Upper lobe of left lung (tissue), 6 donors: ENCODE measurements at regions not wholly inside any gene's neighbourhood (a gene's known extent, or its start where the extent isn't known, plus 50 kb on each side); places are given as distances from the start of the nearest gene placed in this dataset.

Source experiments
- ATAC-seq, 2 donors: fragments of 200-7000 bp; cut with Tn5 transposase; one replicate each; pipeline ENCODE4 v1.9.1; 2022; ENCODE audit warnings: mild to moderate bottlenecking in 2 of 2, moderate library complexity in 2 of 2; ENCODE audit not compliant: low FRiP score in 2 of 2
- DNase-seq, 2 donors: peaks; one replicate each; pipeline ENCODE4 v3.0.0-alpha.2; 2019 to 2020
- H3K27ac ChIP-seq, 4 donors: fragments of 200-600 bp; sonication (generic); one replicate each; pipeline ENCODE4 v1.5.1; 2016 to 2019
- H3K27me3 ChIP-seq, 4 donors: fragments of 200-600 bp; sonication (generic); one replicate each; pipeline ENCODE4 v1.5.1; 2017 to 2019
- H3K36me3 ChIP-seq, 4 donors: fragments of 200-600 bp; sonication (generic); one replicate each; pipeline ENCODE4 v1.5.1; 2016 to 2019
- H3K4me1 ChIP-seq, 4 donors: fragments of 200-600 bp; sonication (generic); one replicate each; pipeline ENCODE4 v1.5.1; 2018 to 2019
- H3K4me3 ChIP-seq, 4 donors: fragments of 200-600 bp; sonication (generic); one replicate each; pipeline ENCODE4 v1.5.1; 2017 to 2019; ENCODE audit warnings: mild to moderate bottlenecking in 2 of 4, moderate library complexity in 1 of 4
- H3K9me3 ChIP-seq, 4 donors: fragments of 200-600 bp; sonication (generic); one replicate each; pipeline ENCODE4 v1.5.1; 2018 to 2019
- EP300 ChIP-seq, 4 donors: sonication (generic); formaldehyde crosslinking; IDR thresholded peaks; one replicate each; pipeline ENCODE4 v1.5.1; 2017; ENCODE audit warnings: antibody characterized with exemption in 4 of 4, control low read depth in 2 of 4
- POLR2A ChIP-seq, 4 donors: fragments of 450-650 bp; IDR thresholded peaks; one replicate each; pipeline ENCODE4 v1.5.1; 2016 to 2017; ENCODE audit warnings: antibody characterized with exemption in 4 of 4, mild to moderate bottlenecking in 2 of 4
- POLR2AphosphoS5 ChIP-seq, 2 donors: sonication (generic); formaldehyde crosslinking; IDR thresholded peaks; one replicate each; pipeline ENCODE4 v1.5.1; 2017; ENCODE audit warnings: antibody characterized with exemption in 2 of 2
- WGBS, 2 donors: methylation state at CpG; one replicate each; pipeline ENCODE4 v1.1.5; 2017 to 2018; 5-methylcytosine and 5-hydroxymethylcytosine counted together
- TF ChIP-seq, protein P1 (sequence below), 6 experiments: fragments of 450-650 bp in 4 of 6; fragments of 200-600 bp in 2 of 6; sonication (generic) in 2 of 6; IDR thresholded peaks; one replicate each; pipeline ENCODE4 v1.5.1; 2016 to 2019; ENCODE audit warnings: antibody characterized with exemption in 6 of 6
- donor health status: DM: no; HTN: no; CAD: no; lungs with moderate emphysema.
- donor health status: DM: no; HTN: yes; CAD: no; lungs with severe emphysema.

DNA sequence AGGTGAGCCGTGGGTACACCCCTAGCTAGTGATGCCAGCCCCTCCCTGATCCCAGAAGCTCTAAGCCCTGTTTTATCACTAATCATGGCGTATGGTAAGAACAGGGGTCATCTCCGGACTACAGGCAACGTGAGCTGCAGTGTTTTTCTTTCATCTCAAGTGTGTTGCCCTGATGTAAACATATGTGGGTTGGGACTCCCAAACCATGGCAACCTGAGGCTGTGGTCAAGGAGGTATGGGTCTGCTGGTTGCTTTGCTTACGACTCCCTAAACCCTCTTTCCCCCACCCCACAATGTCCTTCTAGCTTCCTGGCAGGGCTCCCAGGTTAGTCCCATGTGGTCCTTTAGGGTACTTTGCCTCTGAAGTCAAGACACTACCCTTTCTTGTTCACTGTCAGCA, 53.6 kb upstream of the AFF3 start:
- Histone ChIP-seq H3K27me3 (no peaks in the 10 kb centered on the region), H3K4me1 (peaks cover 61 to 70% (median 67%) of the 10 kb centered on the region in 4 donors), H3K4me3 (no peak overlapping the region), H3K9me3 (no peaks in the 10 kb centered on the region), H3K36me3 (no peaks in the 10 kb centered on the region), H3K27ac (peak overlapping the region; percentile 10 to 82 (median 75))
- DNase-seq (no peak), ATAC-seq (peak in 1 of 2 donors; percentile 24)
- TF ChIP-seq, protein P1, sequence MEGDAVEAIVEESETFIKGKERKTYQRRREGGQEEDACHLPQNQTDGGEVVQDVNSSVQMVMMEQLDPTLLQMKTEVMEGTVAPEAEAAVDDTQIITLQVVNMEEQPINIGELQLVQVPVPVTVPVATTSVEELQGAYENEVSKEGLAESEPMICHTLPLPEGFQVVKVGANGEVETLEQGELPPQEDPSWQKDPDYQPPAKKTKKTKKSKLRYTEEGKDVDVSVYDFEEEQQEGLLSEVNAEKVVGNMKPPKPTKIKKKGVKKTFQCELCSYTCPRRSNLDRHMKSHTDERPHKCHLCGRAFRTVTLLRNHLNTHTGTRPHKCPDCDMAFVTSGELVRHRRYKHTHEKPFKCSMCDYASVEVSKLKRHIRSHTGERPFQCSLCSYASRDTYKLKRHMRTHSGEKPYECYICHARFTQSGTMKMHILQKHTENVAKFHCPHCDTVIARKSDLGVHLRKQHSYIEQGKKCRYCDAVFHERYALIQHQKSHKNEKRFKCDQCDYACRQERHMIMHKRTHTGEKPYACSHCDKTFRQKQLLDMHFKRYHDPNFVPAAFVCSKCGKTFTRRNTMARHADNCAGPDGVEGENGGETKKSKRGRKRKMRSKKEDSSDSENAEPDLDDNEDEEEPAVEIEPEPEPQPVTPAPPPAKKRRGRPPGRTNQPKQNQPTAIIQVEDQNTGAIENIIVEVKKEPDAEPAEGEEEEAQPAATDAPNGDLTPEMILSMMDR (IDR thresholded peaks at IDR 0.05), result no peak
- TF ChIP-seq EP300 (IDR thresholded peaks at IDR 0.05) (no peak), POLR2A (IDR thresholded peaks at IDR 0.05) (no peak), POLR2AphosphoS5 (IDR thresholded peaks at IDR 0.05) (no peak)
- 62 to 67% methylated on average over 4 to 5 of the region's 5 CpGs for WGBS, 2 donors

- H3K27me3 ChIP-seq, result no peaks in the 10 kb centered on the region
- peaks cover 61 to 72% (median 67%) of the 10 kb centered on the region in 4 donors for H3K4me1 ChIP-seq
- 61 to 79% methylated on average over 3 of the region's 3 CpGs for WGBS, 2 donors
- TF ChIP-seq POLR2A (IDR thresholded peaks at IDR 0.05) (peak in 1 of 4 donors; percentile 39), POLR2AphosphoS5 (IDR thresholded peaks at IDR 0.05) (peak in 1 of 2 donors; percentile 63), EP300 (IDR thresholded peaks at IDR 0.05) (peak in 1 of 4 donors; percentile 88)
- TF ChIP-seq, protein P1 (IDR thresholded peaks at IDR 0.05), result no peak
- no peaks in the 10 kb centered on the region for H3K9me3 ChIP-seq
- no peak overlapping the region for H3K4me3 ChIP-seq
- peak overlapping the region; percentile 74 to 82 (median 78) for H3K27ac ChIP-seq
- H3K36me3 ChIP-seq, result no peaks in the 10 kb centered on the region
- DNase-seq, result peak in 1 of 2 donors; percentile 87
- peak; percentile 13 to 78 for ATAC-seq
Observed at GRCh38 chr2:100194951-100195350, 52.6 kb upstream of the AFF3 start.

DNA sequence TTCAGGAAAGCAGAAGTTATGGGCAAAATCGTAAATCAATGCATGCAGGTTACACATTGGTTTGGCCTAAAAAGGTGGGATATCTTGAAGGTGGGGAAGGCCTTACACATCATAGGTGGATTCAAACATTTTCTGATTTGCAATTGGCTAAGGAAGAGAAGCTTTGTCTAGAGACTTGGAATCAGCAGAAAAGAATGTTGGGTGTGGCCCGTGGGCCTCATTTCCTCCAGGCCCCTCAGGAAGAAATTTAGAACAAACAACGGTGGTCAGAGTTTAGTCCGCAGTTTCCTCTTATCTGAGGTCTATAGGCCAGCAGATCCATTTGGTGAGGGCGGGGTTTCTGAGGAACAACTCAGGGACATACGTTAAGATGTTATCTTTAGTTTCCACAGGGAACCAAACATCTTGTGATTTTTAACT, 50.9 kb upstream of the AFF3 start:
- H3K9me3 ChIP-seq, result no peaks in the 10 kb centered on the region
- whole genome bisulfite sequencing, 2 donors, result 35 to 45% methylated on average over 6 of the region's 6 CpGs
- peaks cover 54 to 72% (median 59%) of the 10 kb centered on the region in 4 donors for H3K4me1 ChIP-seq
- H3K36me3 ChIP-seq, result no peaks in the 10 kb centered on the region
- no peak for ATAC-seq
- peak overlapping the region; percentile 74 to 82 (median 78) for H3K27ac ChIP-seq
- no peak overlapping the region for H3K4me3 ChIP-seq
- H3K27me3 ChIP-seq, result no peaks in the 10 kb centered on the region
- DNase-seq, result no peak
- TF ChIP-seq, protein P1 (IDR thresholded peaks at IDR 0.05), result no peak
- no peak for TF ChIP-seq POLR2AphosphoS5 (IDR thresholded peaks at IDR 0.05)
- no peak for TF ChIP-seq POLR2A (IDR thresholded peaks at IDR 0.05)
- peak in 2 of 4 donors; percentile 45 to 77 for TF ChIP-seq EP300 (IDR thresholded peaks at IDR 0.05)

GRCh38 chr2:100192825-100193224, 50.4 kb upstream of the AFF3 start:
- Histone ChIP-seq H3K36me3 (no peaks in the 10 kb centered on the region), H3K4me3 (no peak overlapping the region), H3K9me3 (no peaks in the 10 kb centered on the region), H3K27ac (peak overlapping the region; percentile 61 to 82 (median 78)), H3K27me3 (no peaks in the 10 kb centered on the region), H3K4me1 (peaks cover 50 to 67% (median 54%) of the 10 kb centered on the region in 4 donors)
- TF ChIP-seq, protein P1 (IDR thresholded peaks at IDR 0.05), result no peak
- TF ChIP-seq EP300 (IDR thresholded peaks at IDR 0.05) (no peak), POLR2AphosphoS5 (IDR thresholded peaks at IDR 0.05) (no peak), POLR2A (IDR thresholded peaks at IDR 0.05) (no peak)
- DNase-seq (no peak), ATAC-seq (no peak)
- WGBS, 2 donors, result 57 to 63% methylated on average over 4 of the region's 4 CpGs

DNA sequence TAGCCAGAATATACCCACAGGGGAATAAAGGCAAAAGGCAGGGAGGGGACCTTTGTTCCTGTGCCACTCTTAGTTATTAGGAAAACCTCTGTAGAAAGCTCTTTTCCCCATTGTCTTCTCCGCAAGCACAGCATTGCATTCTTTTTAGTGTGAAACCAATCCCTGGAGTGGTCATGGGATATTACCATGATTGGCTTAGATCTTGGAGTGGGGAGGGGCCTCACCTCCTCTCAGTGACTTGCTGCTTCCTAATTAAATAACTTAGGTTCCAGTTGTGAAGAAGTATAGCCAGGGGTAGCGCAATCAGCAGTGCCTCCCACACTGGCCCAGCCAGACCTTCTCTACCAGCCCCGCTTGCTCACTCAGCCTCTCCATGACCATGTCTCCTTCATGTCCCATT, 49.9 kb upstream of the AFF3 start:
- WGBS, 2 donors, result 79 to 81% methylated on average over 3 of the region's 3 CpGs
- H3K4me3 ChIP-seq, result peak overlapping the region in 3 of 4 donors; percentile 16 to 43 (median 38)
- H3K27ac ChIP-seq, result peak overlapping the region; percentile 61 to 82 (median 78)
- no peaks in the 10 kb centered on the region for H3K27me3 ChIP-seq
- TF ChIP-seq POLR2A (IDR thresholded peaks at IDR 0.05) (peak in 1 of 4 donors; percentile 65), EP300 (IDR thresholded peaks at IDR 0.05) (no peak)
- ATAC-seq (peak in 1 of 2 donors; percentile 64), DNase-seq (peak in 1 of 2 donors; percentile 47)
- H3K36me3 ChIP-seq, result no peaks in the 10 kb centered on the region
- no peaks in the 10 kb centered on the region for H3K9me3 ChIP-seq
- H3K4me1 ChIP-seq, result peaks cover 44 to 62% (median 49%) of the 10 kb centered on the region in 4 donors
